Naive thymus-derived CD4-positive, alpha-beta T cell (primary cell): ENCODE measurements at regions not wholly inside any gene's neighbourhood (a gene's known extent, or its start where the extent isn't known, plus 50 kb on each side); places are given as distances from the start of the nearest gene placed in this dataset.

ENCODE experiments used
- ATAC-seq: fragments of 150-1000 bp; cut with Tn5 transposase; 2 replicates; pipeline ENCODE4 v1.10.0; 2021; ENCODE audit warnings: mild to moderate bottlenecking, moderate library complexity
- CTCF ChIA-PET: fragments of 350-600 bp; sonication (Branson Sonifier 250); formaldehyde crosslinking; loops from one replicate; lab custom pipeline; 2021; ENCODE audit warnings: antibody characterized with exemption; lab: Charles Lee
- POLR2A ChIA-PET: fragments of 350-600 bp; sonication (Branson Sonifier 250); formaldehyde crosslinking; loops from one replicate; lab custom pipeline; 2021; ENCODE audit warnings: antibody characterized with exemption, inconsistent platforms; lab: Charles Lee
- DNase-seq, 9 donors: peaks; one replicate each; pipeline versions ENCODE4 v3.0.0 to v3.0.0-alpha.2; 2020 to 2022; ENCODE audit warnings: mixed read lengths in 1 of 9
- H3K27ac ChIP-seq: one replicate; pipeline ENCODE4 v1.7.0; 2013; ENCODE audit warnings: mild to moderate bottlenecking, low read depth, low read length, moderate library complexity
- H3K27me3 ChIP-seq, 2 donors: one replicate each; pipeline ENCODE4 v1.7.0; 2013; ENCODE audit warnings: low read length in 2 of 2, mild to moderate bottlenecking in 2 of 2, moderate library complexity in 2 of 2; ENCODE audit not compliant: control insufficient read depth in 2 of 2, insufficient read depth in 2 of 2
- H3K36me3 ChIP-seq, 3 experiments: 1 replicate in 2 of 3; 2 replicates in 1 of 3; pipeline ENCODE4 v1.7.0; 2013; ENCODE audit warnings: low read length in 3 of 3, mild to moderate bottlenecking in 3 of 3, moderate library complexity in 1 of 3; ENCODE audit not compliant: insufficient read depth in 3 of 3, control insufficient read depth in 2 of 3
- H3K4me1 ChIP-seq, 2 donors: one replicate each; pipeline ENCODE4 v1.7.0; 2013; ENCODE audit warnings: low read length in 2 of 2, mild to moderate bottlenecking in 2 of 2, moderate library complexity in 1 of 2; ENCODE audit not compliant: control insufficient read depth in 2 of 2, insufficient read depth in 2 of 2
- H3K4me3 ChIP-seq: 2 replicates; pipeline ENCODE4 v1.7.0; 2013; ENCODE audit warnings: mild to moderate bottlenecking, low read length
- H3K9me3 ChIP-seq, 3 experiments: 1 replicate in 2 of 3; 2 replicates in 1 of 3; pipeline ENCODE4 v1.7.0; 2013; ENCODE audit warnings: low read length in 3 of 3; ENCODE audit not compliant: control insufficient read depth in 2 of 3
- H3K27ac Mint-ChIP-seq, 9 donors: one replicate each; pipeline ENCODE4 v1.8.0; 2020 to 2022; ENCODE audit warnings: mixed read lengths in 9 of 9, mild to moderate bottlenecking in 8 of 9, moderate library complexity in 5 of 9, inconsistent platforms in 2 of 9
- H3K27me3 Mint-ChIP-seq, 5 donors: one replicate each; pipeline ENCODE4 v1.8.0; 2021 to 2022; ENCODE audit warnings: mixed read lengths in 5 of 5, mild to moderate bottlenecking in 1 of 5
- H3K36me3 Mint-ChIP-seq, 5 donors: one replicate each; pipeline ENCODE4 v1.8.0; 2020 to 2022; ENCODE audit warnings: mixed read lengths in 5 of 5, mild to moderate bottlenecking in 3 of 5, inconsistent platforms in 1 of 5
- H3K4me1 Mint-ChIP-seq, 7 donors: one replicate each; pipeline ENCODE4 v1.8.0; 2020 to 2022; ENCODE audit warnings: mixed read lengths in 7 of 7, mild to moderate bottlenecking in 3 of 7, inconsistent platforms in 1 of 7
- H3K4me3 Mint-ChIP-seq, 10 donors: one replicate each; pipeline ENCODE4 v1.8.0; 2020 to 2022; ENCODE audit warnings: mild to moderate bottlenecking in 10 of 10, mixed read lengths in 10 of 10, moderate library complexity in 6 of 10, inconsistent platforms in 2 of 10
- H3K9me3 Mint-ChIP-seq, 11 donors: one replicate each; pipeline ENCODE4 v1.8.0; 2020 to 2022; ENCODE audit warnings: mixed read lengths in 11 of 11, mild to moderate bottlenecking in 4 of 11, inconsistent platforms in 1 of 11, moderate library complexity in 1 of 11
- intact Hi-C, 2 donors: fragments of 100-400 bp; cut with micrococcal nuclease; formaldehyde crosslinking; loops; one replicate each; pipeline ENCODE4 v1.15.1; 2023

DNA sequence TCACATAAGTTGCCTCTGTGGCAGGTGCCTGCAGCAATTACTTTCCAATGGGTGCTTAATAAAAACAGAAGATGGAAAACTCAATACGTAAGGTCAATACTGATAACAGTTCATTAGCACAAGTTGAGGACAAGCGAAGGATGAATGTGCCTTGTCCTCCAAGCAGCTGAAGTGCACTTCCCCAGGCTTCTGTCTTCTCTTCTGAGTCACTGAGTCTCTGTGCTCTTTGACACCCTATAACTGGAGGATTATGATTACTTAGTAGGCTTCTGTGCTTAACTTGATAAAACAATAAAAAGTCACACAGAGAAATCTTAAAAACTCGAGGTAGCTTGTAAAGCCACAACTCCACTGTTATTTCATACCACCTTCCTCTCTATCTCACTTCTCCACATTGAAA, 216.6 kb upstream of the ADCY2 start:
- no peak for DNase-seq
- POLR2A ChIA-PET, result no interaction called here
- no peak overlapping the region for H3K4me3 Mint-ChIP-seq
- H3K9me3 Mint-ChIP-seq, result peaks cover 0 to 6% (median 2%) of the 10 kb centered on the region in 11 donors
- no peak overlapping the region for H3K4me3 ChIP-seq
- H3K27ac Mint-ChIP-seq, result no peak overlapping the region
- H3K4me1 Mint-ChIP-seq, result no peaks in the 10 kb centered on the region
- H3K27me3 ChIP-seq, result no peaks in the 10 kb centered on the region
- ATAC-seq, result no peak
- H3K27me3 Mint-ChIP-seq, result no peaks in the 10 kb centered on the region
- no peaks in the 10 kb centered on the region for H3K9me3 ChIP-seq
- intact Hi-C loops, result no loop called here
- H3K27ac ChIP-seq, result no peak overlapping the region
- H3K36me3 Mint-ChIP-seq, result no peaks in the 10 kb centered on the region
- H3K4me1 ChIP-seq, result no peaks in the 10 kb centered on the region
- CTCF ChIA-PET, result no interaction called here
- no peaks in the 10 kb centered on the region for H3K36me3 ChIP-seq

DNA sequence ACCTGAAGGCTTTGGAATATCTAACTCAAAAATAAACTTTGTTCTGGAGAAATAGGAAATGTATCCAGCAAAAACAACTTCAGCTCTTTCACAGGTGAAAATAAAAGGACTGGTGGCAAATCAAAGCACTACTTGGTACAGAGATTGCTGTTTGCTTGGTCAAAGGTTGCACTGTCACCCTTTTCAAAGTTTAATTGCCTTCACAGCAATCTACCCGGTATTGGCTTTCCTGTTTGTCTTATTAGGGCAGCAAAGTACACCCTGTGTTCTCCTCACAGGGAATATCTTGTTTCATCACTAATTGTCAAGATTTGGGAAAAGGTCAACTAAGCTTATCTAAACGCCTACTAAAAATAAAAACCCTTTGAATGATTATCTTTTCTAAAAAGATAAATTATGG, 214.1 kb upstream of the ADCY2 start:
- no peaks in the 10 kb centered on the region for H3K27me3 Mint-ChIP-seq
- Histone ChIP-seq H3K36me3 (no peaks in the 10 kb centered on the region), H3K27me3 (no peaks in the 10 kb centered on the region), H3K27ac (no peak overlapping the region), H3K9me3 (no peaks in the 10 kb centered on the region), H3K4me3 (no peak overlapping the region), H3K4me1 (no peaks in the 10 kb centered on the region)
- CTCF ChIA-PET, result no interaction called here
- no peak overlapping the region for H3K27ac Mint-ChIP-seq
- H3K9me3 Mint-ChIP-seq, result peaks cover 0 to 11% (median 3%) of the 10 kb centered on the region in 11 donors
- H3K36me3 Mint-ChIP-seq, result no peaks in the 10 kb centered on the region
- no peak overlapping the region for H3K4me3 Mint-ChIP-seq
- ATAC-seq, result no peak
- intact Hi-C loops, result no loop called here
- POLR2A ChIA-PET, result no interaction called here
- DNase-seq, result no peak
- H3K4me1 Mint-ChIP-seq, result no peaks in the 10 kb centered on the region

DNA sequence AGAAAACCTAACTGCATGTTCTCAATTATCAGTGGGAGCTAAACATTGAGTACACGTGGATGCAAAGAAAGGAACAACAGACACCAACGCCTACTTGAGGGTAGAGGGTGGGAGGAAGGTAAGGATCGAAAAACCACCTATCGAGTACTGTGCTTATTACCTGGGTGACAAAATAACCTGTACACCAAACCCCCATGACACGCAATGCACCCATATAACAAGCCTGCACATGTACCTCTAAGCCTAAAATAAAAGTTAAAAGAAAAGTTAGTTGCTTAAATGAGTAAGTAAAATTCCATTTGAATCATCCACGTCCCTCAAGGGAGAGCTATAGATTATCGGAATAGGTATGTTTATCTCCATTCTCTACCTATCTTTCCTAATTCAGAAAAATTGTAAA, 210.2 kb upstream of the ADCY2 start:
- H3K4me1 ChIP-seq, result no peaks in the 10 kb centered on the region
- Mint-ChIP-seq H3K27ac (no peak overlapping the region), H3K36me3 (no peaks in the 10 kb centered on the region), H3K4me3 (no peak overlapping the region), H3K9me3 (peaks cover 0 to 7% (median 3%) of the 10 kb centered on the region in 11 donors), H3K4me1 (no peaks in the 10 kb centered on the region), H3K27me3 (no peaks in the 10 kb centered on the region)
- intact Hi-C loops, result no loop called here
- ChIA-PET CTCF (no interaction called here), POLR2A (no interaction called here)
- no peaks in the 10 kb centered on the region for H3K27me3 ChIP-seq
- no peak for DNase-seq
- H3K36me3 ChIP-seq, result no peaks in the 10 kb centered on the region
- H3K4me3 ChIP-seq, result no peak overlapping the region
- no peak overlapping the region for H3K27ac ChIP-seq
- no peak for ATAC-seq
- peaks cover 0 to 4% (median 0%) of the 10 kb centered on the region in 3 experiments for H3K9me3 ChIP-seq

DNA sequence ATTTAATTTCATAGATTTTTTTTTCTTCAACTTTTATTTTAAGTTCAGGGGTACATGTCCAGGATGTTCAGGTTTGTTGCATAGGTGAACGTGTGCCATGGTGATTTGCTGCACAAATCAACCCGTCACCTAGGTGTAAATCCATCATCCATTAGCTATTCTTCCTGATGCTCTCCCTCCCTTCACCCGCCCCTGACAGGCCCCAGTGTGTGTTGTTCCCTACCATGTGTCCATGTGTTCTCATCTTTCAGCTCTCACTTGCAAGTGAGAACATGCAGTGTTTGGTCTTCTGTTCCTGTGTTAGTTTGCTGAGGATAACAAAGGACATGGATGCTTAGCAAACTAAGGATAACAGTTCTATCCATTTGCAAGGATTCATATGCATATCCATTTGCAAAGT, 209.1 kb upstream of the ADCY2 start:
- H3K27ac ChIP-seq, result no peak overlapping the region
- ATAC-seq (no peak), DNase-seq (no peak)
- no peaks in the 10 kb centered on the region for H3K4me1 ChIP-seq
- peaks cover 0 to 4% (median 0%) of the 10 kb centered on the region in 3 experiments for H3K9me3 ChIP-seq
- CTCF ChIA-PET, result no interaction called here
- H3K4me1 Mint-ChIP-seq, result no peaks in the 10 kb centered on the region
- H3K27me3 Mint-ChIP-seq, result peaks cover 0 to under 1% (median 0%) of the 10 kb centered on the region in 5 donors
- H3K9me3 Mint-ChIP-seq, result peaks cover 0 to 7% (median 3%) of the 10 kb centered on the region in 11 donors
- POLR2A ChIA-PET, result no interaction called here
- H3K4me3 ChIP-seq, result no peak overlapping the region
- H3K4me3 Mint-ChIP-seq, result no peak overlapping the region
- H3K36me3 Mint-ChIP-seq, result no peaks in the 10 kb centered on the region
- no peak overlapping the region for H3K27ac Mint-ChIP-seq
- no peaks in the 10 kb centered on the region for H3K27me3 ChIP-seq
- intact Hi-C loops, result no loop called here
- H3K36me3 ChIP-seq, result no peaks in the 10 kb centered on the region

DNA sequence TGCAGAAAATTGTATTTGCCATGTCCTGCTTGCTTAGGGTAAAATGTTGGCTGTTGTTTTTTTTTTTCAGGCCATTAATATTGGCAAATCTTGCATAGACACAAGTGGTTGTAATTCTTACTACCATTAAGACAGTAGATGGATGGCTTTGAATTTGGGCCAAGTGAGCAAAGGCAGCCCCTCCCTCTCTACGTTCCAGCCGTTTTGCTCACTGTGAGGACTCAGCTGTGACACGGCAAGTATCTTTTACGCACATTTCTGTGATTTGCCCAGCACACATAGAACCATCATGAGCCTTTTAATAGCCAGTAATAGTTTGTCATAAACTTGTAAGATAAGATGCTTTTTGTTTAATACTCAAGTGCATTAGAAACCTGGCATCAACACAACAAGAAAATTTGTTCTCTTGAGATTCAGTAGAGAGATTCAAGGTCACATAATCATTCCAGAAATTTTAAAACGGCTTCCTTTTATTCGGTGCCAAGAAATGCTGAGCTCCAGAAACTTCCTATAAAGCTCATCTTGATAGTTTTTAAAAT, 205.2 kb upstream of the ADCY2 start:
- no peak overlapping the region for H3K27ac Mint-ChIP-seq
- intact Hi-C loops, result no loop called here

DNA sequence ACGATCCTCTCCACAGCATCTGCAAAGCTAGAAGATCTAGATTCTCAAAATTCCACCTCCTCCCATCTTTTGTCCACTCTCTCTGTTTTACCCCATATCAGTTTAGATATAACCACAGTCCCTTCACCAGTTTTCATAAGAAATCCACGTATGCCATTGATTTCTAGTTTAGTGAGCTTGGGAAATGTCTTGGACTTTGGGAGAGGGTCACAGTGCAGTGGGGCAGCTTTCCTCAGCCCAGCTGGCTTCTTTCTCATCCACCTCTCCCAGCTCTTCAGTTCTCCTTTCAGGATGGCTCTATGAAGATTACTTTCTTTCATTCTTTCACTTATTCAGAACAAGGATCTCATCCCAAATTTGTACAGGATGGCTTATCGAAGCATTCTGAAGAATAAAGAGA, 203.9 kb upstream of the ADCY2 start:
- H3K9me3 Mint-ChIP-seq, result peaks cover 0 to 13% (median 5%) of the 10 kb centered on the region in 11 donors
- Histone ChIP-seq H3K9me3 (peaks cover 0 to 4% (median 0%) of the 10 kb centered on the region in 3 experiments), H3K36me3 (no peaks in the 10 kb centered on the region), H3K4me3 (no peak overlapping the region), H3K27me3 (no peaks in the 10 kb centered on the region), H3K4me1 (no peaks in the 10 kb centered on the region), H3K27ac (no peak overlapping the region)
- ChIA-PET CTCF (no interaction called here), POLR2A (no interaction called here)
- H3K27ac Mint-ChIP-seq, result no peak overlapping the region
- no peak overlapping the region for H3K4me3 Mint-ChIP-seq
- DNase-seq (no peak), ATAC-seq (no peak)
- intact Hi-C loops, result no loop called here
- H3K4me1 Mint-ChIP-seq, result no peaks in the 10 kb centered on the region
- H3K27me3 Mint-ChIP-seq, result peaks cover 0 to 8% (median 5%) of the 10 kb centered on the region in 5 donors
- no peaks in the 10 kb centered on the region for H3K36me3 Mint-ChIP-seq

More for the DNA sequence above, 205.2 kb upstream of the ADCY2 start:
- H3K36me3 Mint-ChIP-seq, result no peaks in the 10 kb centered on the region
- H3K36me3 ChIP-seq, result no peaks in the 10 kb centered on the region
- H3K9me3 ChIP-seq, result peaks cover 0 to 4% (median 0%) of the 10 kb centered on the region in 3 experiments
- H3K4me1 Mint-ChIP-seq, result no peaks in the 10 kb centered on the region
- POLR2A ChIA-PET, result no interaction called here
- H3K27me3 Mint-ChIP-seq, result peaks cover 0 to 8% (median 5%) of the 10 kb centered on the region in 5 donors
- H3K27ac ChIP-seq, result no peak overlapping the region
- peaks cover 0 to 13% (median 3%) of the 10 kb centered on the region in 11 donors for H3K9me3 Mint-ChIP-seq
- no peak overlapping the region for H3K4me3 ChIP-seq
- no peaks in the 10 kb centered on the region for H3K4me1 ChIP-seq
- H3K4me3 Mint-ChIP-seq, result no peak overlapping the region
- no peaks in the 10 kb centered on the region for H3K27me3 ChIP-seq
- ATAC-seq (no peak), DNase-seq (no peak)
- CTCF ChIA-PET, result no interaction called here

DNA sequence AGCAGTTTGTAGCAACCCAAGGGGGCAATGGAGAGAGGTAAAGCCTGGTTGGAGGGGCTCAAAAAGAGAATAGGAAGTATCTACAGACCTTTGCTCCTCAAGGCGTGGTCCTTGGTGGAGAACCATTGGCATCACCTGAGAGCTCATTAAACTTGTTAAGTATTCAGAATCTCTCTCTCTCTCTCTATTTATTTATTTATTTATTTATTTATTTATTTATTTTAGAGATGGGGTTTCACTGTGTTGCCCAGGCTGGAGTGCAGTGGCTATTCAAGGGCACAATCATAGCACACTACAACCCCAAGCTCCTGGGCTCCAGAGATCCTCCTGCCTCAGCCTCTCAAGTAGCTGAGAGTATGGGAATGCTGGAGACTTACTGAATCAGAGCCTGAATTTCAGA, 193.1 kb upstream of the ADCY2 start:
- DNase-seq (no peak), ATAC-seq (no peak)
- CTCF ChIA-PET, result no interaction called here
- no peaks in the 10 kb centered on the region for H3K27me3 ChIP-seq
- no peaks in the 10 kb centered on the region for H3K27me3 Mint-ChIP-seq
- H3K4me3 Mint-ChIP-seq, result no peak overlapping the region
- no peaks in the 10 kb centered on the region for H3K9me3 ChIP-seq
- no peaks in the 10 kb centered on the region for H3K4me1 ChIP-seq
- H3K36me3 ChIP-seq, result no peaks in the 10 kb centered on the region
- POLR2A ChIA-PET, result no interaction called here
- H3K27ac ChIP-seq, result no peak overlapping the region
- H3K4me3 ChIP-seq, result no peak overlapping the region
- intact Hi-C loops, result no loop called here
- no peak overlapping the region for H3K27ac Mint-ChIP-seq
- peaks cover 0 to 4% (median 0%) of the 10 kb centered on the region in 5 donors for H3K36me3 Mint-ChIP-seq
- peaks cover 3 to 31% (median 11%) of the 10 kb centered on the region in 11 donors for H3K9me3 Mint-ChIP-seq
- H3K4me1 Mint-ChIP-seq, result no peaks in the 10 kb centered on the region
